H1 (cell line): ENCODE measurements at regions not wholly inside any gene's neighbourhood (a gene's known extent, or its start where the extent isn't known, plus 50 kb on each side); places are given as distances from the start of the nearest gene placed in this dataset.

ENCODE experiments used
- CTCF ChIA-PET: fragments of 300-600 bp; sonication (Branson Sonifier 250); formaldehyde crosslinking; loops from one replicate; lab custom pipeline; 2021; ENCODE audit not compliant: partially characterized antibody; lab: Charles Lee
- POLR2A ChIA-PET: fragments of 300-600 bp; sonication (Branson Sonifier 250); formaldehyde crosslinking; loops from one replicate; lab custom pipeline; 2021; ENCODE audit warnings: inconsistent platforms; ENCODE audit not compliant: partially characterized antibody; lab: Charles Lee
- DNase-seq, 2 experiments: peaks; one replicate each; pipeline versions ENCODE4 v3.0.0 to v3.0.0-alpha.2; 2010 to 2022; ENCODE audit warnings: low spot score in 2 of 2, low read depth in 1 of 2, mixed read lengths in 1 of 2
- FAIRE-seq: peaks from 2 replicates; lab custom pipeline; 2011; peaks lifted over from hg19 to GRCh38; lab: Jason Lieb, UNC
- H2AFZ ChIP-seq: 2 replicates; pipeline ENCODE4 v1.8.1; 2012; ENCODE audit warnings: low read length, inconsistent platforms
- H2AK5ac ChIP-seq: 2 replicates; pipeline ENCODE4 v1.6.1; 2013; ENCODE audit warnings: low read depth, low read length
- H2BK120ac ChIP-seq: replicated peaks from 2 replicates; pipeline ENCODE3; 2013; ENCODE audit warnings: low read depth, low read length, inconsistent platforms
- H2BK12ac ChIP-seq: 2 replicates; pipeline ENCODE4 v1.6.1; 2013; ENCODE audit warnings: low read depth, low read length
- H2BK15ac ChIP-seq: 2 replicates; pipeline ENCODE4 v1.6.1; 2013; ENCODE audit warnings: low read length
- H2BK20ac ChIP-seq: 2 replicates; pipeline ENCODE4 v1.6.1; 2013; ENCODE audit warnings: low read length
- H2BK5ac ChIP-seq: 2 replicates; pipeline ENCODE4 v1.6.1; 2013; ENCODE audit warnings: low read depth, low read length
- H3K14ac ChIP-seq: 2 replicates; pipeline ENCODE4 v1.6.1; 2013; ENCODE audit warnings: inconsistent platforms; ENCODE audit not compliant: insufficient read length
- H3K18ac ChIP-seq: 2 replicates; pipeline ENCODE4 v1.6.1; 2013; ENCODE audit warnings: low read length; ENCODE audit errors: extremely low read depth
- H3K23ac ChIP-seq: 2 replicates; pipeline ENCODE4 v1.6.1; 2013; ENCODE audit warnings: inconsistent platforms; ENCODE audit not compliant: insufficient read length
- H3K23me2 ChIP-seq: 2 replicates; pipeline ENCODE4 v1.6.1; 2013; ENCODE audit warnings: low read depth, low read length
- H3K27ac ChIP-seq: 2 replicates; pipeline ENCODE4 v1.6.1; 2011; ENCODE audit warnings: low read depth, low read length, inconsistent platforms
- H3K27me3 ChIP-seq, 4 experiments: replicated peaks in 1 of 4; 1 replicate in 1 of 4; 2 replicates in 3 of 4; pipeline versions ENCODE4 v1.6.1 to v1.8.1; 2011 to 2013; ENCODE audit warnings: low read length in 3 of 4, mild to moderate bottlenecking in 3 of 4, inconsistent platforms in 2 of 4, mixed read lengths in 2 of 4, moderate library complexity in 1 of 4; ENCODE audit not compliant: control insufficient read depth in 3 of 4, insufficient read depth in 3 of 4; ENCODE audit errors: extremely low read depth in 1 of 4
- H3K36me3 ChIP-seq, 4 experiments: 2 replicates each; pipeline versions ENCODE4 v1.6.1 to v1.8.1; 2011 to 2013; ENCODE audit warnings: mild to moderate bottlenecking in 4 of 4, low read length in 3 of 4, moderate library complexity in 2 of 4, control low read depth in 1 of 4, inconsistent platforms in 1 of 4; ENCODE audit not compliant: insufficient read depth in 4 of 4, control insufficient read depth in 2 of 4
- H3K4ac ChIP-seq: replicated peaks from 2 replicates; pipeline ENCODE3; 2013; ENCODE audit warnings: low read length, low read depth, mixed read lengths, inconsistent platforms; ENCODE audit not compliant: insufficient read length
- H3K4me1 ChIP-seq, 4 experiments: replicated peaks in 1 of 4; 1 replicate in 1 of 4; 2 replicates in 3 of 4; pipeline versions ENCODE4 v1.6.1 to v1.8.1; 2011 to 2013; ENCODE audit warnings: low read length in 3 of 4, inconsistent platforms in 2 of 4, mixed read lengths in 1 of 4; ENCODE audit not compliant: insufficient read depth in 4 of 4, control insufficient read depth in 3 of 4
- H3K4me2 ChIP-seq, 2 experiments: 2 replicates each; pipeline versions ENCODE4 v1.6.1 to v1.8.1; 2011 to 2013; ENCODE audit warnings: low read depth in 2 of 2, low read length in 2 of 2, control low read depth in 1 of 2, inconsistent platforms in 1 of 2, mild to moderate bottlenecking in 1 of 2; ENCODE audit not compliant: insufficient read depth in 1 of 2
- H3K4me3 ChIP-seq, 4 experiments: fragments of 200-600, 300-600 bp in 1 of 4; sonication (generic), shearing (Covaris generic), sonication (Bioruptor Twin) in 1 of 4; 2 replicates each; pipeline versions ENCODE4 v1.5.1 to v1.8.1; 2011 to 2016; ENCODE audit warnings: low read length in 4 of 4, low read depth in 3 of 4, control low read depth in 2 of 4, inconsistent platforms in 2 of 4, mild to moderate bottlenecking in 2 of 4, mixed read lengths in 1 of 4, moderate library complexity in 1 of 4; ENCODE audit not compliant: insufficient read depth in 2 of 4; ENCODE audit errors: extremely low read depth in 1 of 4
- H3K56ac ChIP-seq: replicated peaks from 2 replicates; pipeline ENCODE3; 2013; ENCODE audit warnings: low read depth, mild to moderate bottlenecking, mixed read lengths, low read length, inconsistent platforms; ENCODE audit not compliant: insufficient read length
- H3K79me1 ChIP-seq: 2 replicates; pipeline ENCODE4 v1.6.1; 2013; ENCODE audit warnings: low read depth, low read length, control low read depth
- H3K79me2 ChIP-seq, 2 experiments: 2 replicates each; pipeline versions ENCODE4 v1.6.1 to v1.8.1; 2012 to 2013; ENCODE audit warnings: low read length in 2 of 2, mild to moderate bottlenecking in 2 of 2, inconsistent platforms in 1 of 2; ENCODE audit not compliant: insufficient read depth in 2 of 2, control insufficient read depth in 1 of 2
- H3K9ac ChIP-seq, 4 experiments: replicated peaks in 1 of 4; 1 replicate in 1 of 4; 2 replicates in 3 of 4; pipeline versions ENCODE4 v1.6.1 to v1.8.1; 2011 to 2013; ENCODE audit warnings: low read depth in 3 of 4, low read length in 3 of 4, control low read depth in 2 of 4, mild to moderate bottlenecking in 2 of 4, moderate library complexity in 2 of 4, inconsistent platforms in 1 of 4; ENCODE audit errors: extremely low read depth in 1 of 4
- H3K9me3 ChIP-seq, 2 experiments: 2 replicates each; pipeline versions ENCODE4 v1.6.1 to v1.8.1; 2012 to 2013; ENCODE audit warnings: mild to moderate bottlenecking in 2 of 2, moderate library complexity in 2 of 2, control low read depth in 1 of 2, inconsistent platforms in 1 of 2, low read depth in 1 of 2, low read length in 1 of 2, mixed read lengths in 1 of 2; ENCODE audit not compliant: insufficient read depth in 2 of 2
- H4K20me1 ChIP-seq, 2 experiments: replicated peaks in 1 of 2; 2 replicates each; pipeline versions ENCODE3 to v1.8.1; 2011 to 2013; ENCODE audit warnings: inconsistent platforms in 2 of 2, low read length in 2 of 2, mild to moderate bottlenecking in 1 of 2; ENCODE audit not compliant: insufficient read depth in 2 of 2, control insufficient read depth in 1 of 2
- H4K5ac ChIP-seq: 2 replicates; pipeline ENCODE4 v1.6.1; 2013; ENCODE audit warnings: low read length, low read depth, mixed read lengths, inconsistent platforms; ENCODE audit not compliant: insufficient read length
- H4K8ac ChIP-seq: 2 replicates; pipeline ENCODE4 v1.8.0; 2013; ENCODE audit warnings: mild to moderate bottlenecking, moderate library complexity, low read length, inconsistent platforms; ENCODE audit not compliant: insufficient read depth; ENCODE audit errors: extremely low read depth
- H4K91ac ChIP-seq: replicated peaks from 2 replicates; pipeline ENCODE3; 2013; ENCODE audit warnings: low read length, mixed read lengths, inconsistent platforms; ENCODE audit not compliant: insufficient read length
- ATF2 ChIP-seq: IDR thresholded peaks from 2 replicates; pipeline ENCODE4 v1.6.1; 2012; ENCODE audit warnings: low read length, inconsistent platforms
- WGBS, 2 experiments: shearing (Covaris generic) in 1 of 2; methylation state at CpG; one replicate each; pipeline versions ENCODE4 v1.1.6 to v1.1.7; 2013 to 2015; ENCODE audit warnings: low lambda C conversion rate in 2 of 2, mixed read lengths in 2 of 2, inconsistent platforms in 1 of 2, low coverage in 1 of 2, missing lambda C conversion rate in 1 of 2; ENCODE audit not compliant: insufficient replicate concordance in 2 of 2, insufficient coverage in 1 of 2, insufficient read length in 1 of 2; ENCODE audit errors: extremely low coverage in 1 of 2, missing lambda C conversion rate in 1 of 2; 5-methylcytosine and 5-hydroxymethylcytosine counted together

GRCh38 chr11:45592636-45593035 lies 72.8 kb downstream of the CHST1 start:
- Histone ChIP-seq H3K9ac (no peak overlapping the region), H2BK20ac (no peak overlapping the region), H3K18ac (no peak overlapping the region), H2AFZ (no peak overlapping the region), H4K20me1 (no peaks in the 10 kb centered on the region), H3K4me2 (no peak overlapping the region), H4K5ac (no peak overlapping the region), H3K27ac (no peak overlapping the region), H2BK15ac (no peak overlapping the region), H3K27me3 (no peaks in the 10 kb centered on the region), H3K56ac (no peak overlapping the region), H2BK12ac (no peak overlapping the region), H3K36me3 (no peaks in the 10 kb centered on the region), H3K23ac (no peak overlapping the region), H3K79me2 (no peaks in the 10 kb centered on the region), H3K14ac (no peak overlapping the region), H2BK120ac (no peak overlapping the region), H3K9me3 (no peaks in the 10 kb centered on the region), H3K4me1 (no peaks in the 10 kb centered on the region), H4K91ac (no peak overlapping the region), H3K4ac (no peak overlapping the region), H3K4me3 (no peak overlapping the region), H4K8ac (no peak overlapping the region), H3K79me1 (no peaks in the 10 kb centered on the region), H3K23me2 (no peaks in the 10 kb centered on the region), H2AK5ac (no peak overlapping the region), H2BK5ac (no peak overlapping the region)
- FAIRE-seq = no peak
- ChIA-PET POLR2A (interaction anchor here (1.3 kb wide), 1 partner anchor 11 kb away, joined by 3 read pairs; no protein-coding TSS in a partner anchor), CTCF (interaction anchor here (0.9 to 2.0 kb wide), 4 partner anchors 62 to 252 kb away, joined by 3 to 5 read pairs (median 4); no protein-coding TSS in a partner anchor)
- DNase-seq = no peak
- WGBS, 2 experiments = 83% methylated on average over 6 of the region's 6 CpGs; no CpG with 5 or more reads in 1 of the 2 experiments
- no peak for TF ChIP-seq ATF2
